LoVo (cell line): ENCODE measurements at regions not wholly inside any gene's neighbourhood (a gene's known extent, or its start where the extent isn't known, plus 50 kb on each side); places are given as distances from the start of the nearest gene placed in this dataset.
A peak's percentile ranks its signal among the peaks of the same experiment; 100 is the strongest.
"Not testable (repeated sequence)": the region's sequence is repeated elsewhere in the genome, so short reads cannot be mapped to it uniquely, and the experiment has no call there.

ENCODE experiments used
- DNase-seq: peaks from one replicate; pipeline ENCODE4 v3.0.0-alpha.2; 2016; ENCODE audit warnings: low spot score

DNA sequence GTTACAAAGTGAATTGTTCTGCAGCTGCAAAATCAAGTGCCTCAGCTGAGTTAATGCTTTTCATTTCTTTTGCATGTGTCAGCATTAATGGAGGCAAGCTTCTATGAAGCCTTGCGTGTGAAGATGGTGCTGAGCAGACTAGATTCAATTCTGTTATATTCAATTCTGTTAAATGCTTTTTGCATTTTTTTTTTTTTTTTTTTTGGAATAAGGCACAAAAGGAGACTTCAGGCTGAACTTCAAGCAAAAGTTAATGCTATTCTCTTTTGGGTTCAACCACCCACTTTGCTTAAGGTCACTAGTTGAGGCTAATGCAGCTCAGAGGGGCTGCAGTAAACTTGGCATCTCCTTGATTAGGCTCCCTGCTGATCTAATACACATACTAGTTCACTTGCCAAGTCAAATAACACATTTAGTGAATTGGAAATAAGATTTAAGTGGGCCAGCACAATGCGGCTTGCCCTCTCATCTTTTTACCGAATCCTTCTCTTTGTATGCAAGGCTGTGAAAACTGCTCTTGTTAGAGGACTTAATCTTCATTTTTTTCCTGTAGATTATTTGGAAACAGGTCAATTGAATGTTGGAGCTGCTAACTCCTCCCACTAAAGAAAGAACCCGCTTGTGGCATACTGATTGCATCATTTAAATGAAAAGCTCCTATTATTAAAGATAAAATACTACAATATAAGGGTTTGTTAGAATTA, 1020.2 kb downstream of the NR2F1-AS1 start:
- DNase-seq: no peak

DNA sequence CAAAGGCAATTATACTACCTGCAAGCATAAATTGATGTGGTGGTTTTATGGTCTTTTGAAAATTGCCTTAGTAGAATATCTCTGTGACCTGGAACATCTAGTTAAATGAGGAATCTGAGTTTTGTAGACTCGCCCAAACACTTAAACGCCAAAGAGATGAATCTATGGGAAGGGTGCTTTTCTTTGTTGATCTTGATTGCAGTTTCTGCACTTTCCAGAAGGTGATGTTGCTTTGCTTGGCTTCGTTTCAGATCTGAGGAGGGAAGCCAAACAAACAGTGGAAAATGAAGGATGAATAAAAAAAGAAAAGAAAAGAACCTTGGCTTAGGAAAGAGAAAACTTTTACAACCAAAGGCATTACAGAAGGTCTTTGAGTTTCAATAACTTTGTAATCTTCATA, 1021.2 kb downstream of the NR2F1-AS1 start:
- DNase-seq: peak; percentile 28

DNA sequence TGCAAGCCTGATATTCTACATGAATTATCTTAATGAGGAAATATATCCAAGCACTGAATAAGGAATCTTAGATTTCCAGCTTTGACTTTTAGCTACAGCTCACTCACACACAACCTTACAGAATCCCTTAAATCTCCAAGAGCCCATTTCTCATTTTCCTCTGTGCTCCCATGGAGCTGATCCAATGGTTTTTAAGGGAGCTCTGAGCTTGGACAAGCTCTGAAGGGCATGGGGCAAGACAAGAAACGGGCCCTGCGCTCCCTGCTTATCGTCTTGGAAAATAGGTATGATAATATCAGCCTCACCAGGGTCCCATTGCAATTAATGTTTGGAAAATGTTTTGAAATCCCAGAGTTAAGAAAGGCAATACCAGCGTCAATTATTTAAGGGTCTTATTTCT, 1021.7 kb downstream of the NR2F1-AS1 start:
- no peak for DNase-seq

DNA sequence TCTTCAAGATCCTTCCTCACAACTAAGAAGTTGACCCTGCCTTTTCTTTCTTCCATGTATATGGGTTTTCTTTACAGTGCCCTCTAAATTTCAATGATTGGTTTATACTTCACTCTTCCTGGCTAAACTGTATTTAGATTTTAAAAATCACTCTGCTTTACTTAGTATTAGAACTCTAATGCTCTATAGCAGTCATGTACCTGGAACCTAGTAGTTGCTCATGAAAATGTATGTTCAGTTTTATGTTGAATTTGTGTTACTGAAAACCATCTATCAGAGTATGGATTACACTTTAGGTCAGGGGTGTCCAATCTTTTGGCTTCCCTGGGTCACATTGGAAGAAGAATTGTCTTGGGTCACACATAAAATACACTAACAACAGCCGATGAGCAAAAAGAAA, 1024.3 kb downstream of the NR2F1-AS1 start:
- no peak for DNase-seq

GRCh38 chr5:92554447-92555085, 1026.5 kb downstream of the NR2F1-AS1 start:
- no peak for DNase-seq

GRCh38 chr5:92553326-92553725, 1027.7 kb downstream of the NR2F1-AS1 start:
- DNase-seq: no peak

GRCh38 chr5:92552206-92553160, 1028.5 kb downstream of the NR2F1-AS1 start:
- DNase-seq: peak; percentile 82

GRCh38 chr5:92548346-92548745, 1032.7 kb downstream of the NR2F1-AS1 start:
- DNase-seq: no peak

GRCh38 chr5:92544596-92544995, 1036.4 kb downstream of the NR2F1-AS1 start:
- no peak for DNase-seq

- DNase-seq: no peak
These were observed 1037.0 kb downstream of the NR2F1-AS1 start for GRCh38 chr5:92544036-92544435.

GRCh38 chr5:92543201-92543600, 1037.8 kb downstream of the NR2F1-AS1 start:
- no peak for DNase-seq

GRCh38 chr5:92542017-92542416, 1039.0 kb downstream of the NR2F1-AS1 start:
- not testable (repeated sequence) for DNase-seq

DNA sequence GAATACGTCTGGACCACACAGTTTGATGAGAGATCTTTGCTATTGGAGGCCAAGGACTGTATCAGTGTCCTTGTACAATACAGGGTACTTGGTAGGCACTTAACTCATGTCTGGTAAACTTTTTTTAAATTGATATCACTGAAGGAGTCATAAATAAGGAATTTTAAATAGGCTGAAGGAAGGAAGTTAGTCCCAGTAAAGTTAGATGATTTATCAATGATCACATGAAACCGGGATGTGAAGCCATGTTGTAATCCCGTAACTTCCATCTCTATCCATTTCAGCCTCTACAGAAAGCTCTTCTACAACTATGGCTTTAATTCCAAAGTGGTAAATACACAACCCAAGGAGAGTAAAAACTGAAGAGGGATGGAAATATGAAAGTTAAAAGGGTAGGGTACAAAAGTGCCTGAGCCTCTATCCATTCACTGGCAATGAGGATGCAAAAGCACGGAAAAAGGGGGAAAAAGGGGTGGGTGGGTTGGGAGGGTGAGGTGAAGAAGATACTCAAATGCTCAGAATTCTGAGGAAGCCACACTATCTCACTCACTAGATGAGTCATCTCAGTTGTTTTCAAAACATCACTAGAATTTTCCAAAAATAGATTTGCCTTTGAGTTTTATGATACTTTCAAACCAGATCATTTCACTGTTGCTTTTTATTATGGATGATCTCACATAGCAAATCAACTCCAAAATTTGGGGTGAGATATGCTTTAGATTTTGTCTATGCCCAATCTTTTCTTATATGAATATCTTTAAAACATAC, 1053.5 kb downstream of the NR2F1-AS1 start:
- no peak for DNase-seq

GRCh38 chr5:92525131-92525530, 1055.9 kb downstream of the NR2F1-AS1 start:
- no peak for DNase-seq

GRCh38 chr5:92519811-92520632, 1061.0 kb downstream of the NR2F1-AS1 start:
- DNase-seq: no peak

DNA sequence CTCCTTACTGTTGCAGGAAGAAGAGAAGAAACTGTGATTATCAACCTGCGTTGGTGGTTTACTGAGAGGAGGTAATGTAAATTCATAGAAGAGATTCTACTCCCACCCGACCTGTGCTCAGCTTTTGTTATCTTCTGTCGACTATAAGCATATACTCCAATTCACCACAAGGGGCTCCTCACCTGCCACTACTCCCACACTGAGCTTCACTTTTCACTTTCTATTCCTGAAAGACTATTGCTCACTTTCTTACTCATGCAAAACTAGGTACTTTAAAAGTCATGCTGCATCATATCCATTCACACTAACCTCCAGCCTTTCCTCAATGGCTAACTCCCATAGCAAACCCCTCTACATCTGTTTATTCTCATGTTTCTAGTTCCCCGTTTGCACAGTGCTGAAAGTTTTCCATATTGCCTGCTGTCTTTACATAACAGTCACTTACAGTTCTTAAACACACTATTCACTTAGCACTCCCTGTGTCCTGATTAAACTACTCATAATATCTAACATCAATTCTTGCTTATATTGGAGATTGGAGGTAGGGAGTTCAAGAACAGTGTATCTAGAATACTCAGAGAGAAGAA, 1062.6 kb downstream of the NR2F1-AS1 start:
- DNase-seq: peak; percentile 52

DNA sequence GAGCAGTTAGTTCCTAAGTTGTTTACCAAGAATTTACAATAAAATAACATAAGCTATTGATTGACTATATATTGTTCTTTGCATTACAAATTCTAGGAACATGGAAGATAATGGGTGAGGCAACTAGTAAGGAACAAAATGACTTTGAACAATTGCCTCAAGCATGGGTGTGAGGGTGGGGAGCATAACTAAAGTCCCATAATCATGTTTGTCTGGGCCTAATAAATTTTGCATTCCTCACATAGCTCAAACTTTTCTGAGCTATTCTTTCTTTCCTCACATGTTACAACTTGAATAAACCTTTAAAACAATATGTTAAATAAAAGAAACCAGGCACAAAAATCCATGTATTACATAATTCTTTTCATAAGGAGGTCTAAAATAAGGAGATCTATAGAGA, 1066.1 kb downstream of the NR2F1-AS1 start:
- DNase-seq: no peak

DNA sequence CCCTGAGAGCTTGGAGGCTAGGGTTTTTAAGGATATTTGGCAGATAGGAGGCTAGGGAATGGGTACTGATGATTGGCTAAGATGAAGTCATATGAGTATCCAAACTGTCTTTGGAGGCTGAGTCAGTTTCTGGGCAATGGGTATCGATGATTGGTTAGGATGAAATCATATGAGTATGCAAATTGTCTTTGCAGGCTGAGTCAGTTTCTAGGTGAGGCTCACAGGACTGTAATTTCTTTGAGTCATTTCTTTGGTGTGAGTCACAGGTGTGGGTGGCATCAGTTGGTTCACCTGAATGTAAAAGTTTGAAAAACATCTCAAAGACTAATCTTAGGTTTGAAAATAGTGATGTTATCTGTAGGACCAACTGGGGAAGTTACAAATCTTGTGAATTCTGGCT, 1068.0 kb downstream of the NR2F1-AS1 start:
- DNase-seq: no peak

GRCh38 chr5:92508271-92508670, 1072.7 kb downstream of the NR2F1-AS1 start:
- DNase-seq: no peak

- peak; percentile 41 for DNase-seq
These were observed 1075.1 kb downstream of the NR2F1-AS1 start for GRCh38 chr5:92505925-92506324.

DNA sequence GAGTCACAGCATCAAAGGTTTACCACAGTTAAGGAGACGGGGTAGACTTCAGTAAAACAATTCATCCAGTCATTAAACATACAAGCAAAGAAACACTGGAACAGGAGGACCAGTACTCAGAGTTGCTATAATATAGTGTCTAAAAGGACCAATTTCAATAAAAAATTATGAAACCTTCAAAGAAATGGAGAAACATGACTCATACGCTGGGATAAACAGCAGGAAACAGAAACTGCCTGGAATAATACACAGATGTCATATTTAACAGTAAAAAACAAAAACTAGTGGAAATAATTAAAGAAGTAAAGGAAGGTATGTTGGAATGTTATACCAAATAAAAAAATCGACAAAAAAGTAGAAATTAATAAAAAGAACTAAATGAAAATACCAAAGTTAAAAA, 1075.9 kb downstream of the NR2F1-AS1 start:
- no peak for DNase-seq
